A673 (cell line): ENCODE measurements at regions not wholly inside any gene's neighbourhood (a gene's known extent, or its start where the extent isn't known, plus 50 kb on each side); places are given as distances from the start of the nearest gene placed in this dataset.

Source experiments
- BruUV-seq: library from RNA; stranded (reverse); fragments of 400-500 nt; replicated peaks from 2 replicates; lab custom pipeline; 2021; lab: Mats Ljungman, UMichigan
- CTCF ChIA-PET: fragments of 300-600 bp; sonication (Branson Sonifier 250); formaldehyde crosslinking; loops from one replicate; lab custom pipeline; 2022; ENCODE audit warnings: antibody characterized with exemption; lab: Charles Lee
- POLR2A ChIA-PET: fragments of 300-600 bp; sonication (Branson Sonifier 250); formaldehyde crosslinking; loops from one replicate; lab custom pipeline; 2022; ENCODE audit warnings: antibody characterized with exemption; ENCODE audit not compliant: low non-redundant PET; lab: Charles Lee
- DNase-seq: peaks from one replicate; pipeline ENCODE4 v3.0.0-alpha.2; 2015; ENCODE audit warnings: low spot score
- H3K27ac ChIP-seq: fragments of 200-600 bp; sonication (generic); 2 replicates; pipeline ENCODE4 v1.5.1; 2016; ENCODE audit warnings: mixed run types, low read depth, mild to moderate bottlenecking, mixed read lengths, antibody characterized with exemption, low read length; ENCODE audit not compliant: poor library complexity, severe bottlenecking
- H3K27me3 ChIP-seq: fragments of 200-600 bp; sonication (generic); replicated peaks from 2 replicates; pipeline ENCODE4 v1.6.1; 2017; ENCODE audit warnings: mixed run types, low read depth, mild to moderate bottlenecking, mixed read lengths, antibody characterized with exemption, low read length; ENCODE audit not compliant: insufficient read depth, poor library complexity
- H3K36me3 ChIP-seq: fragments of 200-600 bp; sonication (generic); 2 replicates; pipeline ENCODE4 v1.6.1; 2016; ENCODE audit warnings: mixed run types, mild to moderate bottlenecking, mixed read lengths, antibody characterized with exemption, low read length; ENCODE audit not compliant: insufficient read depth, poor library complexity, severe bottlenecking
- H3K4me1 ChIP-seq: fragments of 200-600 bp; sonication (generic); 2 replicates; pipeline ENCODE4 v1.6.1; 2017; ENCODE audit warnings: mixed run types, mild to moderate bottlenecking, mixed read lengths, antibody characterized with exemption, low read length; ENCODE audit not compliant: insufficient read depth, poor library complexity, severe bottlenecking
- H3K4me3 ChIP-seq: fragments of 200-600 bp; sonication (generic); 2 replicates; pipeline ENCODE4 v1.5.1; 2016; ENCODE audit warnings: low read depth, mixed run types, mild to moderate bottlenecking, mixed read lengths, low read length; ENCODE audit not compliant: poor library complexity, severe bottlenecking
- H3K9me3 ChIP-seq: fragments of 200-600 bp; sonication (generic); 2 replicates; pipeline ENCODE4 v1.6.1; 2016; ENCODE audit warnings: mixed run types, low read depth, mild to moderate bottlenecking, mixed read lengths, antibody characterized with exemption, low read length; ENCODE audit not compliant: poor library complexity, severe bottlenecking
- CTCF ChIP-seq: fragments of 300-800, 200-600 bp; sonication (generic); conservative IDR thresholded peaks from 2 replicates; pipeline ENCODE4 v1.5.1; 2017; ENCODE audit warnings: low read depth, mild to moderate bottlenecking, antibody characterized with exemption, low read length, moderate library complexity, mixed read lengths
- EZH2 ChIP-seq: fragments of 200-600 bp; sonication (generic); IDR thresholded peaks from 2 replicates; pipeline ENCODE4 v1.6.1; 2017; ENCODE audit warnings: borderline replicate concordance, low read depth, mild to moderate bottlenecking, mixed read lengths, antibody characterized with exemption, low read length; ENCODE audit not compliant: poor library complexity, severe bottlenecking
- intact Hi-C: fragments of 100-400 bp; cut with micrococcal nuclease; formaldehyde crosslinking; loops from one replicate; pipeline ENCODE4 v1.10.0; 2022; ENCODE audit not compliant: unreplicated experiment

GRCh38 chr6:18712595-18712994 lies 325.4 kb downstream of the RNF144B start:
- ChIA-PET POLR2A (no interaction called here), CTCF (no interaction called here)
- Histone ChIP-seq H3K27ac (no peak overlapping the region), H3K27me3 (no peaks in the 10 kb centered on the region), H3K9me3 (no peaks in the 10 kb centered on the region), H3K36me3 (no peaks in the 10 kb centered on the region), H3K4me1 (peaks cover 3% of the 10 kb centered on the region), H3K4me3 (no peak overlapping the region)
- TF ChIP-seq EZH2 (no peak), CTCF (no peak)
- no TSS peak for BruUV-seq
- DNase-seq: no peak
- intact Hi-C loops: no loop called here

DNA sequence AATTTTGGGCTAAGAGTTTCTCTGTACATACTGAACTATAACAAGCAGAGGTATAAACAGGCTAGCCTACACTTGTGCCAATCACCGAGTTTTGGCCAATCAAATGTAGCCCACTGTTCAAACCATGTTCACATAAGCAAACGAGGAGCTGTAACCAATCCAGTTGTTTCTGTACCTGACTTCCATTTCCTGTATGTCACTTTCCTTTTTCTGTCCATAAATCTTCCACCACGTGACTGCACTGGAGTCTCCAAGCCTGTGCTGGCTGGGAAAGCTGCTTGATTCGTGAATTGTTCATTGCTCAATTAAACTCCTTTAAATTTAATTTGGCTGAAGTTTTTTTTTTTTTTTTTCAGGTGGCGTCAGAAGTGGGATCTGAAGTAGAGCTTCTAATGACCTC lies 332.9 kb downstream of the RNF144B start:
- intact Hi-C loops: no loop called here
- no peak for TF ChIP-seq EZH2
- no peak for TF ChIP-seq CTCF
- Histone ChIP-seq H3K4me1 (peaks cover 16% of the 10 kb centered on the region), H3K36me3 (peaks cover 15% of the 10 kb centered on the region), H3K27ac (no peak overlapping the region), H3K4me3 (no peak overlapping the region), H3K27me3 (no peaks in the 10 kb centered on the region), H3K9me3 (peaks cover 22% of the 10 kb centered on the region)
- ChIA-PET POLR2A (interaction anchor here (0.6 kb wide), 1 partner anchor 130 kb away, joined by 8 read pairs; no protein-coding TSS in a partner anchor), CTCF (interaction anchor here (0.6 kb wide), 1 partner anchor 18 kb away, joined by 6 read pairs; no protein-coding TSS in a partner anchor)
- DNase-seq: peak; percentile 58
- BruUV-seq: no TSS peak

DNA sequence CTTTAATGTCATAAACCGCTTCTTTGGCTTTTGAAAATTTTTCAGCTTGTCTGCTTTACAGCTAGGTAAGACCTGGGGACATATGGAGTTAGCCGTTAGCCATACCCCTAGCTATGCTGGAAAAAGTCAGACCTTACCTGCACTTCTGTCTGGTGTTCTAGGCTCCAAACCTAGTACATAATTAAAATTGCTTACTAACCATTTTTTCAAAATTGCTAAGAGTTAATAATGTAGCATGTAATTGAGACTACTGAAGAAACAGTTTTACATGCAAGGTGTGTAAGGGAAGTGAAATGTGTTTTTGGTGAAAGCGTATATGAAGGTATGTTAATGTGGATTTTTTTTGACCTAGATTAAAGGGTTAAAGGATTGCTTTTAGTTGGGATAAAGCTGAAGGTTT lies 336.9 kb downstream of the RNF144B start:
- CTCF ChIA-PET: no interaction called here
- Histone ChIP-seq H3K36me3 (peaks cover 27% of the 10 kb centered on the region), H3K9me3 (peaks cover 23% of the 10 kb centered on the region), H3K4me1 (no peaks in the 10 kb centered on the region), H3K4me3 (no peak overlapping the region), H3K27me3 (no peaks in the 10 kb centered on the region), H3K27ac (no peak overlapping the region)
- intact Hi-C loops: no loop called here
- BruUV-seq: no TSS peak
- DNase-seq: no peak
- POLR2A ChIA-PET: no interaction called here
- TF ChIP-seq EZH2: no peak
- TF ChIP-seq CTCF: no peak
